Liver (tissue), 8 donors: ENCODE measurements at regions not wholly inside any gene's neighbourhood (a gene's known extent, or its start where the extent isn't known, plus 50 kb on each side); places are given as distances from the start of the nearest gene placed in this dataset.

Experiments used
- DNase-seq: peaks from one replicate; pipeline ENCODE4 v3.0.0-alpha.2; 2017; ENCODE audit warnings: low spot score
- H3K27ac ChIP-seq, 2 donors: one replicate each; pipeline ENCODE4 v1.7.0; 2013; ENCODE audit warnings: inconsistent platforms in 2 of 2, low read length in 2 of 2, control low read depth in 1 of 2, low read depth in 1 of 2, mild to moderate bottlenecking in 1 of 2
- H3K27me3 ChIP-seq, 4 donors: one replicate each; pipeline versions ENCODE4 v1.6.1 to v1.7.0; 2013; ENCODE audit warnings: low read length in 3 of 4, inconsistent platforms in 1 of 4, mild to moderate bottlenecking in 1 of 4, moderate library complexity in 1 of 4; ENCODE audit not compliant: control insufficient read depth in 4 of 4, insufficient read depth in 4 of 4
- H3K36me3 ChIP-seq, 4 donors: one replicate each; pipeline versions ENCODE4 v1.6.1 to v1.7.0; 2013; ENCODE audit warnings: low read length in 3 of 4, mild to moderate bottlenecking in 3 of 4, low read depth in 1 of 4, moderate library complexity in 1 of 4; ENCODE audit not compliant: control insufficient read depth in 4 of 4, insufficient read depth in 3 of 4
- H3K4me1 ChIP-seq, 4 donors: one replicate each; pipeline versions ENCODE4 v1.6.1 to v1.7.0; 2013; ENCODE audit warnings: low read length in 3 of 4, mild to moderate bottlenecking in 3 of 4, moderate library complexity in 1 of 4; ENCODE audit not compliant: control insufficient read depth in 4 of 4, insufficient read depth in 4 of 4
- H3K4me3 ChIP-seq, 3 donors: one replicate each; pipeline versions ENCODE4 v1.6.1 to v1.7.0; 2013; ENCODE audit warnings: low read length in 3 of 3, control low read depth in 1 of 3, low read depth in 1 of 3, mild to moderate bottlenecking in 1 of 3
- H3K9ac ChIP-seq, 2 donors: one replicate each; pipeline ENCODE4 v1.7.0; 2013; ENCODE audit warnings: low read length in 2 of 2, mild to moderate bottlenecking in 2 of 2, moderate library complexity in 2 of 2, control low read depth in 1 of 2, low read depth in 1 of 2
- H3K9me3 ChIP-seq, 4 donors: one replicate each; pipeline versions ENCODE4 v1.6.1 to v1.7.0; 2013; ENCODE audit warnings: low read length in 3 of 4; ENCODE audit not compliant: control insufficient read depth in 4 of 4
- ATF3 ChIP-seq: IDR thresholded peaks from 2 replicates; pipeline ENCODE4 v1.6.1; 2016; ENCODE audit warnings: antibody characterized with exemption
- CTCF ChIP-seq: fragments of 150-350 bp; IDR thresholded peaks from 2 replicates; pipeline ENCODE4 v1.5.1; 2017; ENCODE audit warnings: improper control_type of control experiment, low read depth, low read length; ENCODE audit not compliant: missing input control
- EGR1 ChIP-seq, 2 donors: IDR thresholded peaks; 2 replicates each; pipeline ENCODE4 v1.6.1; 2016 to 2018; ENCODE audit warnings: antibody characterized with exemption in 2 of 2, low read depth in 2 of 2
- FOXA1 ChIP-seq: IDR thresholded peaks from 2 replicates; pipeline ENCODE4 v1.6.1; 2016; ENCODE audit warnings: antibody characterized with exemption
- FOXA2 ChIP-seq: IDR thresholded peaks from 2 replicates; pipeline ENCODE4 v1.6.1; 2016; ENCODE audit warnings: antibody characterized with exemption
- GABPA ChIP-seq, 2 donors: IDR thresholded peaks in 1 of 2; conservative IDR thresholded peaks in 1 of 2; 2 replicates each; pipeline ENCODE4 v1.6.1; 2016; ENCODE audit warnings: antibody characterized with exemption in 2 of 2, mild to moderate bottlenecking in 1 of 2, moderate library complexity in 1 of 2
- HNF4A ChIP-seq, 2 donors: conservative IDR thresholded peaks; 2 replicates each; pipeline ENCODE4 v1.6.1; 2016; ENCODE audit warnings: antibody characterized with exemption in 2 of 2, mild to moderate bottlenecking in 2 of 2
- HNF4G ChIP-seq: IDR thresholded peaks from 2 replicates; pipeline ENCODE4 v1.6.1; 2016; ENCODE audit warnings: antibody characterized with exemption
- JUND ChIP-seq, 2 donors: IDR thresholded peaks; 2 replicates each; pipeline ENCODE4 v1.6.1; 2016; ENCODE audit warnings: antibody characterized with exemption in 2 of 2
- MAX ChIP-seq: IDR thresholded peaks from 2 replicates; pipeline ENCODE4 v1.6.1; 2016; ENCODE audit warnings: antibody characterized with exemption
- NR2F2 ChIP-seq: IDR thresholded peaks from 2 replicates; pipeline ENCODE4 v1.6.1; 2016; ENCODE audit warnings: antibody characterized with exemption
- RAD21 ChIP-seq, 2 donors: IDR thresholded peaks; 2 replicates each; pipeline ENCODE4 v1.6.1; 2016; ENCODE audit warnings: antibody characterized with exemption in 2 of 2, mild to moderate bottlenecking in 2 of 2
- REST ChIP-seq: IDR thresholded peaks from 2 replicates; pipeline ENCODE4 v1.6.1; 2016; ENCODE audit warnings: antibody characterized with exemption, mild to moderate bottlenecking
- RXRA ChIP-seq, 2 donors: IDR thresholded peaks; 2 replicates each; pipeline ENCODE4 v1.6.1; 2017 to 2018; ENCODE audit warnings: antibody characterized with exemption in 2 of 2, mild to moderate bottlenecking in 1 of 2
- SP1 ChIP-seq: IDR thresholded peaks from 2 replicates; pipeline ENCODE4 v1.6.1; 2018; ENCODE audit warnings: antibody characterized with exemption, mild to moderate bottlenecking
- TAF1 ChIP-seq: conservative IDR thresholded peaks from 2 replicates; pipeline ENCODE4 v1.6.1; 2016; ENCODE audit warnings: antibody characterized with exemption, mild to moderate bottlenecking
- YY1 ChIP-seq: IDR thresholded peaks from 2 replicates; pipeline ENCODE4 v1.6.1; 2016; ENCODE audit warnings: antibody characterized with exemption, mild to moderate bottlenecking
- ZBTB33 ChIP-seq: IDR thresholded peaks from 2 replicates; pipeline ENCODE4 v1.6.1; 2016; ENCODE audit warnings: antibody characterized with exemption
- whole genome bisulfite sequencing: extraction: QIAGEN DNeasy Blood & Tissue Kit; methylation state at CpG from one replicate; pipeline ENCODE4 v1.1.7; 2013; 5-methylcytosine and 5-hydroxymethylcytosine counted together
- donor health status: healthy.
- donor health status: healthy.
- donor health status: healthy.
- donor health status: healthy.
- donor health status: healthy.

GRCh38 chr1:56146449-56146848 is 432.9 kb downstream of the PLPP3 start:
- Histone ChIP-seq H3K36me3 (no peaks in the 10 kb centered on the region), H3K4me1 (peaks cover 0 to 4% (median 1%) of the 10 kb centered on the region in 4 donors), H3K27me3 (no peaks in the 10 kb centered on the region), H3K27ac (no peak overlapping the region), H3K4me3 (no peak overlapping the region), H3K9me3 (no peaks in the 10 kb centered on the region), H3K9ac (no peak overlapping the region)
- TF ChIP-seq ATF3 (no peak), HNF4A (conservative IDR thresholded peaks at IDR 0.05) (no peak), FOXA1 (no peak), CTCF (no peak), YY1 (no peak), SP1 (no peak), MAX (no peak), REST (no peak), NR2F2 (no peak), HNF4G (no peak), FOXA2 (no peak), ZBTB33 (no peak), GABPA (IDR thresholded peaks at IDR 0.05 in 1 of 2, conservative IDR thresholded peaks at IDR 0.05 in 1 of 2) (no peak), TAF1 (no peak), RAD21 (IDR thresholded peaks at IDR 0.05) (no peak), RXRA (IDR thresholded peaks at IDR 0.05) (no peak), JUND (IDR thresholded peaks at IDR 0.05) (no peak), EGR1 (IDR thresholded peaks at IDR 0.05; ENCODE audit: low read depth in 2 of 2) (no peak)
- WGBS: 86% methylated on average over 2 of the region's 2 CpGs
- DNase-seq: no peak
